C1 segment of cervical spinal cord (tissue), 14 donors: ENCODE measurements at regions not wholly inside any gene's neighbourhood (a gene's known extent, or its start where the extent isn't known, plus 50 kb on each side); places are given as distances from the start of the nearest gene placed in this dataset.
A peak's percentile ranks its signal among the peaks of the same experiment; 100 is the strongest.

Source experiments
- DNase-seq, 14 donors: peaks; one replicate each; lab custom pipeline; 2025; lab: John Stamatoyannopoulos, UW

DNA sequence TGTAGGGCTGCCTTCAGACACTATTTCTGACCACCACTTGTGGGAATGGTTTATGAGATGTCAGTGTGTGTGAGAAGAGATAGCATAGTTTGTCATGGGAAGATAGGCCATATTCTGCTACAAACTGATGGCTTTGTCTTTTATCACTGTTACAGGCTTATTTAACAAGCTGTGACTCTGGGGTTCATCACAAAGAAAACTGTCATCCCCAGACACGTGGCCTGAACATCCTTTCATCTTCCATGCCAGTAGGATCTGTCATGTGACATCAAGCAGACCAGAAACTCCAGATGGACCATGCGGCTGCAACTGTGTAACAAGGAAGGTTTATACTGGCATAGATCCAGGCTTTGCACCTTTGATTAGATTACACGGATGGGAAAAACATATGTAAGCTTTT, 128.6 kb upstream of the KCNH7 start:
- peak in 1 of 14 donors; percentile 34 for DNase-seq

DNA sequence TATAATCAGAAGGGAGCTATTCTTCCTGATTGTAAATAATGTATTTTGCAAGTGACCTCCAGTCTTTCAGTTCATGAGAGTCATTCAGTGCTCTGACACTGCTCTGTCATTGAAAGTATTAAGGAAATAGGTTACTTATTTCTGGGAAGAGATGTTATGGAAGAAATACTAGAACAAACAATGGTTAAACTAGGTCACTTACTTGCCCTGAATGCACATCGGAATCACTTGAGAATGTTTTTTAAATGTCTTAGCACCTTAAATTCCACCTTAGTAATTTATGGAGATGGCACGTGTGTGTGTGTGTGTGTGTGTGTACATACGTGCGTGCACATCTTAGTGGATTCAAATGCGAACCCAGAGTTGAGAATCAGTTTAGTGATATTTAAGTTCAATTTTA, 126.6 kb upstream of the KCNH7 start:
- DNase-seq = no peak

DNA sequence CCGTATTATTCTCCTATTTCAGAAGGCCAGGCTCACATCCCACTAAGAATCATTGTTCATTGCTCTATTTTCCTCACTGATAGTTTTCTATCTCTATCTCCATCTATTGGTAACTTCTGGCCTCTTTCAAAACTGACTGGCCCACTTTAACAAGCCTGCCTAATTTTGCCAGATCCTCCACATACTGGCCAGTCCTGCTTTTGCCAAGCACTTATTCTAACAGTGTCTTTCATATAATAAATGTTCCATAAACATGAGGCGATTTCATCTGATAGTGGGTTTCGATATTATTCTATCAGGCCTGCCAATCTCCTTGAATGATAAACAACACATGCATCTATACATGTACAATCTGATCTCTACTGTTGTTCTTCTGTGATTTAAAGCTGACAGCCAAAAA, 125.9 kb upstream of the KCNH7 start:
- no peak for DNase-seq

DNA sequence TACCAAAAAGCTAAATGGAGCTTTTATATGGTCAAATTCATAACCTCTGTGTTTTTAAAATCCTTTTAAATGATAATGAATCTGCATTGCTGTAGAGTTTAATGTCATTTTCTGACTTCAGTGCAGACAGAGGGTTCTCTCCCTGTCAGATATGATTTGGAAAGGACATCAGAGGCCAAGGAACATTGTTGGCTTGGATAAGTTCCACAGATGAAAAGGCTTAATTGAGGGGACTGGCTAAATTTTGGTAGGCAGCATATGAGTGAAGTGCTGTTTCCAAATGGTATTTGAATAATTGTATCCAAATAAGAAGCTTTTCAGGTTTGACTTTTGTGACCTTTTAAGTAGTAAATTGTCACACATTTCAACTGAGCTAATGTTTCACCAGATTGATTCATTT, 124.6 kb upstream of the KCNH7 start:
- peak in 1 of 14 donors; percentile 41 for DNase-seq

DNA sequence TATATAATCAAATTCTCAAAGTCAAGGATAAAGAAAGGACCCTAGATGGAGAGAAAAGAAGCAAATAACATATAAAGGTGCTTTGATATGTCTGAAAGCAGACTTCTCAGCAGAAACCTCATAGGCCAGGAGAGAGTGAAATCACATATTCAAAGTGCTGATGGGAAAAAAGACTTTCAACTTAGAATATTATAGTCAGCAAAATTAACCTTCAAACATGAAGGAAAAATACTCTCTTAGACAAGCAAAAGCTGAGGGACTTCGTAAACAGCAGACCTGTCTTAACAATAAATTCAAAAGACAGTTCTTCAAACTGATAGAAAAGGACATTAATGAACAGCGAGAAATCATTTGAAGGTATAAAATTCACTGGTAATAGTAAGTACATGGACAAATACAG, 107.2 kb upstream of the KCNH7 start:
- DNase-seq = no peak

DNA sequence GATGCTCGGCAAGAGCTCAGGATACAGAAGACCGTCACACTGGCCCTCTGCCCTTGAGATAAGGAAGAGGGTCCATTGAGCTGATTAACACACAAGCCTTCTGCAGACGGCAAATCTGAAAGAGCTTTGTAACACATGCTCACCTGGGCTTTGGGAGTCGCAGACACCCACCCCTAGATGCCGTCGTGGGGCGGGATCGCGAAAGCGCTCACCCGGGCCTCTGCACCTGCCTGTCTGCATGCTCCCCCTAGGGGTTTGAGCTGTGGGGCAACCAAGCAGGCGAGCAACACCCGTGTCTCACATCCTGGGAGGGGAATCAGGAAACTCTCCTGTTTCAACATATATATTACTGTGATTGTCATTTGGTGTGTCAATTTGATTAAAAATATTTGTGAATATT, 99.8 kb upstream of the KCNH7 start:
- no peak for DNase-seq

DNA sequence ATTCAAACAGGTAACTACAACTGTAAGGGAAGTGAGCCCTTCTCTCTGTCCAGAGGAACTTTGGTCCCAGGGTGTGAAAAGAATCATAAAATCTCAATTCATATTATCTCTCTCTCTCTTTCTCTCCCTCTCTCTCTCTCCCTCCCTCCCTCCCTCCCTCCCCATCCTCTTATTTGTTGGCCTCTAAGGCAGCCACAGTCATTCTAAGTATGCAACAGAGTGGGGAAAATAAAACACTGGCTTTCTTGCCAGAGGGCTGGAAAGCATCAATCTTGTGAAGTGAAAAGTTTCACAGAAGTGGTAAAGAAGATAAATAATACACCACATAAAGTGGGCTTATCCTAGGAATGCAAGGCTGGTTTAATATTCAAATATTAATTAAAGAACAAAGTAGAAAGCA, 95.6 kb upstream of the KCNH7 start:
- no peak for DNase-seq

DNA sequence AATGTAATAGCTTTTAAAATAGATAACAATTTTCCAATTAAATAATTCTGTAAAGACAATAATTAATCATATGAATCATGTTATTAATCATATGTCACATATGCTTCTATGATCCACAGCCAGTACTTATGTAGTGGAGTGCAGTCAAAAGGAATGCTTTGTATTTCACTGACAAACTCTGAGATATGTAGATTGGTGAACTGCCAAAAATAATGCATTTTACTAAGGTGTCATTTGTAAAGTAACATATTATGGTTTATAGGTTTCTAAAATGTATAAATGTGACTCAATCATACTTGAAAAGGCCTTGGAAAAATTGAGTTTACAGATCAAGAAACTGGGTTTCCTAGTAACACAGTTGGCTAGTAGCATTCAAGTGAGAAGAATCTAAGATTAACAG, 93.8 kb upstream of the KCNH7 start:
- no peak for DNase-seq

DNA sequence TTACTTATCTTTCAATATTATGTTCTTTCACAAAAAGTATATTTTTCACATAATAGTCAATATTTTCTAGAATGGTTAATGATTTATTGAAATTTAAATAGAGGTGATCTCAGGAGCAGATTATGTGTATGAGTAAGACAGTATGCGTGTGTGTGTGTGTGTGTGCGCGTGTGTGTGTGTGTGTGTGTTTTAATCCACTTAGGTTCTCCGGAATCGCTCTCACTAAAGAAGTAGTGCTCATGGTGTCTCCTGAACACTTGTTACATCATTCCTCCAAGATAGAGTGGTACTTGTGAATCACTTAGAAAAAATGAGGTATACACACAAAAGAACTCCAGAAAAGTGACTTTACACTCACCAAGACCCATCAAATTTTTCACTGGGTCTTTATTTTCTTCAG, 91.0 kb upstream of the KCNH7 start:
- no peak for DNase-seq

DNA sequence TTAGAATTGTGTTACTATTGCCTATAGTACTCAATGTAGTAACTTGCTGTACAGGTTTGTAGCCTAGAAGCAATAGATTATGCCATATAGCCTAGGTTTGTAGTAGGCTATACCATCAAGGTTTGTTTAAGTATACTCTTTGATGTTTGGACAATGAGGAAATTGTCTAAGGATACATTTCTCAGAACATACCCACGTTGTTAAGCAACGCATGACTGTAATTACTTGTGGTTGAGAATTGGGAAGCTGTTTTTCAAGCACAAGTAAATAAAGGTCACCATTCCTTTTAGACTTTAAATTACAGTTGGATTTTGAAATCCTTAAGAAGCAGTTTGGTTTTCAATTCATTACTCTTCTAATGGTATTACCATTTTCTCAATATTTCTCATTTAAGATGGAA, 89.8 kb upstream of the KCNH7 start:
- no peak for DNase-seq

DNA sequence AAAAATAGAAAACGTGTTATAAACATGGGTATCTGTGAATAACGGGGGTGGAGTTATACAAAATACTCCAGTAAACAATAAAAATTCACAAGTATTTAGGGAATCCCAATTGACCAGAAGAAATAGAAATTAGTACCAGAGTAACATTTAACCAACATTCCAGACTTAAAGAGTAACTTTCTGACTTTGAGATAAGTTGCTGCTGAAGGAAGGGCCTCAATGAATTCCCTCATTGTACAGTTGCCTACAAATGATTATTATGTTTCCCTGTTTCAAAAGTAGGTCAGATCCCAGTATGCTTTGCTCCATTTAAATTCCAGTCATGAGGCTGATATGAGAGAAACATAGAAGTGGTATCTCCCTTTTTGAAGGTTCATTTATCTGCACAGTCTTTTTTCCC, 88.3 kb upstream of the KCNH7 start:
- no peak for DNase-seq

DNA sequence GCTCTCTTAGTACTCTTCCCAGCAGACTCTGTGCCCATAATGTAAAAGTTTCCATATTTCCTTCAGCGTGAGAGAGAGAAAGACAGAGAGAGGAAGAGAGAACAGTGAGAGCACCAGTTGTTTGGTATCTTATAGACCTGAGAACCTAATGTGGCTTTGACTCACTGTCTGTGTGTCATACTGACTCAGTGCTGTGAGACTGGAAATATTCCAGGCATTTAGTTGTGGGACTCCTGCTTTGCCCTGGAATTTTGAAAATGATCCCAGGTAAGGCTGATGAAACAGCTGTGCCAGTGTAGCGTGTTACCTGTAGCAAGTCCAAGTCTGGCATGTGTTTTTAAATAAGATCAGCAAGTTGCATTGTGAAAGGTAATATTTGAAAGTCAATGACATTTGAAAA, 87.9 kb upstream of the KCNH7 start:
- DNase-seq = no peak

DNA sequence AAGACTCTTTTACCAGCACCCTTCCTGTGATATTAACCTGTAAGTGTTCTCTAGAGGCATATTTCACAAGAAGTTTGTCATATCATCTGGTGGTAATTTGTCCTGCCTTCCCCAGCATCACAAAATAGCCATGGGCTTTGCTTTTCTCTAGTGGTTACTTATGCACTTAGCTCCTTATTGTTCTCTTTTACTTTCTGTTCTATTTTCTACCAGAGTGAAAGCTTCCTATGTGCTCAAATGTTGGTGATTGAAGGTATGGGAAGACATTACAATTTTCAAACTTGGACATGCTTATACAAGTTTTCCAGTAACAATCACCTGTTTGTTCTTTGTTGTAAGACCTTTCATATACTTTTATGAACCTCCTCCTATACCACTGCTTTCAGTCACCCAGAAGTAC, 87.0 kb upstream of the KCNH7 start:
- no peak for DNase-seq

DNA sequence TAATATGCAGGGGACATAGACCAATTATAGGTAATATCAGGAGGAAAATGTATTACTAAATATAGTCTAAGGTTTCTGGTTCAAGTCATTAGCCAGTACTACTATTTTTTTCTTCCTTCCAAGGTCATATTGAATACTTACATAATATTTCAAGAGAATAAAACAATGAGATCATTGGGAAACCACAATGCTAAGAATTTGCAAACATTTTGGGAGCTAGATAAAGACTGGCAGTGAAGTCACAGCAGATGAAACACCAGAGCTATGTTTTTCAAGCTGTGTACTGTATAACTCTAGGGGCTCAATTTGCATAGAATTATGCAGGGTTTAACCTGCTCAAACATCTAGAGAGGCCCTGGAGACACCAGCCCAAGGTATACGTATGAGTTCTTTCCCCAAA, 80.5 kb upstream of the KCNH7 start:
- DNase-seq = no peak

DNA sequence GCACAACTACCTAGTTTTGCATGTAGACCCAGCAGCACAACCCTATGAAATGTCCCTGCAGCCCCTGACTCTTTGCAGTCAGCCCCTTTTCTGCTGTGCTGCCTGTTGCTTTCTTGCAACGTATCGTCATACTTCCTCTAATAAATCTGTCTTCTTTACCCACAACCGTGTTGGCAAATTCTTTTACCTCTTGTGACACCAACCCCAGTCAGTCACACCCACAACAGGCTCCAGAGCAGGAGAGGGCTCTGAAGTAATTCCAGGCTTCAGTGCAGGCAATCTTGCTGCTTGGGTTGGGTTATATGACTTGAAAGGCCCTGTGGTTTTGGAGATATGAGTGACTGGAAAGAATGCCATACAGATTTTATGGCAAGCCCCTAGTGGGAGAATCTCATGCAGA, 79.1 kb upstream of the KCNH7 start:
- DNase-seq = no peak

DNA sequence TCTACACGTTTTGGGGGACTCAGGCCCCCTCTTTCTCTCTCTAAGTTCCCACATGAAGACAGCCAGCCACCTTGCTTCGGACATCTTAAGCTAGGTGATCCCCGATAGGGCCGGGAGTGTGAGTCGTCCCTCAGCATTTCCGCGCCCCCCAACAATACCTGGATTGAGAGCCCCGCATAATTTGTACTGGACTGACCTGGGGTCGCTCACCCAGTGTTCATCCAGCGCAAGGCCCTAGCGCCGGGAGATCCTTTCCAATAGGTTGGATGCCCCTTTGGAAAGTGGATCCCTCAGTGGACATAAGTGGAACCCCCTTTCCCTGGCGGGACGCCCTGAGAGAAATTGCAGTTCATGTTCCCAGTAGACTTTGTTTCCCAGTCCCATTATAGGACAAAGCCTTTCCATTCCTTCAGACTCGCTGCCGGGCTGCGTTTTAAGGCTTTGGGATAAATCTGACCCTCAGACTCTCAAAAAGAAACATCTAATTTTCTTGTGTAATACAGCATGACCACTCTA, 77.8 kb upstream of the KCNH7 start:
- no peak for DNase-seq

DNA sequence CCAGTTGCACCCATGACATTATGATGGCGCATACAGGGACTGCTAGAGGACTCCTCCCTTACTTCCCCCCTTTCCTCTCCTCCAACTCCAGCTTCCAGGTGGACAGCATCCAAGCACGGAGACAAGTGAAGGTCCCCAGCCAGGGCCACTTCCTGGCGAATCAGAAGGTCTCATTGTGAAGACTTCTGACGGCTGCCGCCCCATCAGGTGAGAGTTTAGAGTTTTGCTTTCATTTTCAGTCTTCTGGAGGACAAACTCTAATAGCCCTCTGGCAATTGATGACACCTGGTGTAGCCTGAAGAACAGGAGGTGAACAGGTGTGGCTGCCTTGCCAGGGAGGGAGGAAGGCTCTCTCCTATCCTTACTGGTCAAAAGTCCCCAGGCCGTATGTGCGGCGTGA, 77.3 kb upstream of the KCNH7 start:
- DNase-seq = no peak

DNA sequence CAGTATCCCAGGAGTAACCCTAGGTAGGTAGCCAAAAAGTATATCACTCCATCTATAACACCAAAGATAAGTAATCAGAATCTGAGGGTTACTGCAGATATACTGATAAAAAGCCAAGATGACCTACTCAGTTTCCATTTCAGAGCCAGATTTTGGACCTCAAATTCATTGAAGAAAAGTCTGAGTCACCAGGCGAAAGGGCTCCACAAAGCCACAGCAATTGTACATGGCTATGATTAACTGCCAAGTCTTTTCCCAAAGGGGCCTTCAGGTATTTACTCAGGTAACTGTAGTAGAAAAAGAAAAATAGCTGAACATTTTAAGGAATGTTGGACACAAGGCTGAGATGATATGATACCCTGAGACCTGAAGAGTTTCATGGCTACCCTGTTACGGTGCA, 75.6 kb upstream of the KCNH7 start:
- DNase-seq = no peak

DNA sequence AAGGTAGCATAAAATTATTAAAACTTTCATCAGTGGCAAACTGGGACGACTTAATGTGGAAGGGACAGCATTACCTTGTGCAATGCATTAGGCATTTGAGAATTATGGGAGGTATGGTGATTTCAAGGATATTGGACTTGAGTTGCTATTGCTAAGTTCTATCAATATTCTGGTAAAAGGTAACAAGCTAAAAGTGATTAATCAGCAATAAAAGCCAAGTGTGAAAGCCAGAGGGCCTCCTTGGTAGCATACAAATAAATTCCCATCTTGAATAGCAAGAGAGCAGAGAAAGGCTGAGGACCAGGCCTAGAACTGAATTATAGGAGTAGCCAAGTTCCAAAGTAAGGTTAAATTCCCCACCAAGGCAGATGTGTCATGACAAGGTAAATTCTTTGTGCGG, 74.2 kb upstream of the KCNH7 start:
- DNase-seq = no peak

DNA sequence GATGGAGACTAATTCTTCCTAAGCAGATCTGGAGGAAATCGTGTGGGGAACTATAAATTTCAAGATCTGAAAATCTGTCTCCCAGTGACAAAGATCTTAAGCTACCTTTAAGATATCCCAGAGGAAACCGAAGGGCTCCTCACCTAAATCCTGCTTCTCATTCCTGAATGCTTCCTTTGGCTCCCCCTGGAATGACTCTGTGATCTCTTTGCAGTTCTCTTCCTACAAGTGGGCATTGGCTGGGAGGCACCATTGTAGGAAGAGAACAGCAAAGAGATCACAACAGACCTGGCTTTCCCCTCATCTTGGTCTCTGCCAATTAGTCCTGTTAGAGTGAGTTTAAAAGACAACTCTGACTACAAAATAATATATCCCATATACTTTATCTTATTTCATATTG, 70.0 kb upstream of the KCNH7 start:
- DNase-seq = no peak

DNA sequence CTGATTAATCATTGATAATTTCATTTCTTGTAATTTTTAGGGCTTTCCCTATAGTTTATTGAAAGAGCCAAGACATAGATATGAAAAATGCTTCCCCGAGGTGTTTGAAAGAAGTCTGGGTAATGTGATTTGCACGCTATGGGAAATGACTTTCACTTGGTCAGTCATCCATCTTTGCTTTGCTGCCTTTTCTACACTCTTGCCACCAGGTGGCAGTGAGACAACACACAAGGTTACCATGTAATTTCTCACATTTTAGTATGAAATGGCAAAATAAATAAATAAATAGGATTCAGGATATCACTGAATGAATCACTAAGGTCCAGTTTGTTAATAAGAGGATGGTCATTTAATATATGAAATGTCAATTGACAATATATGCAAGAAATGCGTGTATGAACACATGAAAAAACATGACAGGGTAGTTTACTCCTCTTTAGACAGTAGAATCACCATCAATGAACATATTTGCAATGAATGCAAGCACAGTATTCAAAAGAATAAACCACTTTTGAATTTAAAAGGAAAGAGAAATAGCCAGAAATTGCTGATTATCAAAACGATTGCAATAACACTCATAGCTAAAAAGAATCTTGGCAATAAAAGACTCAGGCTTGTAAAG, 52.2 kb upstream of the KCNH7 start:
- DNase-seq = peak in 2 of 14 donors; percentile 2 to 29

DNA sequence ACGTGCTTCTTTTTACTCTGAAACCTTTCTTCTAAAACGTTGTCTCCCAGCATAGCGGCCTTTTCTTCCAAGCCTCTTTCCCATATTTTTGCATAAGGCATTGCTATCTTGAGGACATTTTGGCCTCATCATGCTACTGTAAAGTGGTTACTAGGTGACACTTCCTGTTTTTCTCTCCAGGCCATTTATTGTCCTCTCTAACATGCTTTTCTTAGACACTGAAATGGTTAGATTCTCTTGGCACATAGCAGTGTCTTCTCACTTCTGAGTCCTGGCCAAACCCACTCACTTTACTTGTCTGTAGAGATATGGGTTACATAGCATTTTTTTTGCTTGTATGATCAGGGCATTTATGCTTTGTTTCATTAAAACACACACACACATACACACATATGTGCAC, 50.1 kb upstream of the KCNH7 start:
- no peak for DNase-seq
